Cerebellar cortex (tissue), 1 donor: ENCODE measurements at regions not wholly inside any gene's neighbourhood (a gene's known extent, or its start where the extent isn't known, plus 50 kb on each side); places are given as distances from the start of the nearest gene placed in this dataset.
"Not testable (repeated sequence)": the region's sequence is repeated elsewhere in the genome, so short reads cannot be mapped to it uniquely, and the experiment has no call there.

Experiments
- DNase-seq: peaks from one replicate; pipeline ENCODE4 v3.0.0-alpha.2; 2015; ENCODE audit warnings: low spot score

GRCh38 chr16:72729552-72729951 is 318.4 kb downstream of the ZFHX3 start:
- not testable (repeated sequence) for DNase-seq

DNA sequence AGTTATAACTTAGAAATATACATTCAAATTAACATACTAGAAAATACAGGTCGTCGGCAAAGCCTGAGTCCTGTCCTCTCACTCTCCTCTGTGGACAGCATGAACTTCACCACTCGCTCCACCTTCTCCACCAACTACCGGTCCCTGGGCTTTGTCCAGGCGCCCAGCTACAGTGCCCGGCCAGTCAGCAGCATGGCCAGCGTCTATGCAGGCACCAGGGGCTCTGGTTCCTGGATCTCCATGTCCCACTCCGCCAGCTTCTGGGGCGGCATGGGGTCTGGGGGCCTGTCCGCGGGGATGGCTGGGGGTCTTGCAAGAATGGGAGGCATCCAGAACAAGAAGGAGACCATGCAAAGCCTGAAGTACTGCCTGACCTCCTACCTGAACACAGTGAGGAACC is 319.4 kb downstream of the ZFHX3 start:
- no peak for DNase-seq

DNA sequence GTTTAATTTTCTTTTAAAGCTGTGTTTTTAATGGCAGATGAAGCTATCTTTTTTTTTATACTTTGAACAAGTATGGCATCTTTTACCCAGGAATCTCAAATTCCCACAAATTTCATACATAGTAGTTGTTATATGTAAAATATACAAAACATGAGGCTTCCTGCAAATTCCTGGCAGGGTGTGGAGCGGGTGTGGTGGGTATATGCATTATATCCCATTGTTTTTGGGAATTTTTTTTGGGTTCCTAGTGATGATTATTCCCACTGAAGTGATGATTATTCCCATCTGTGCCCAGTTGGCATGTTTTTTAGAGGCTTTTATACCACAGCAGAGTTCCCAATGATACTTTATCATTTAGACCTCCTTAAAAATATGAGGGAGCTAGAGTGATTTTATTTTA is 320.4 kb downstream of the ZFHX3 start:
- no peak for DNase-seq

DNA sequence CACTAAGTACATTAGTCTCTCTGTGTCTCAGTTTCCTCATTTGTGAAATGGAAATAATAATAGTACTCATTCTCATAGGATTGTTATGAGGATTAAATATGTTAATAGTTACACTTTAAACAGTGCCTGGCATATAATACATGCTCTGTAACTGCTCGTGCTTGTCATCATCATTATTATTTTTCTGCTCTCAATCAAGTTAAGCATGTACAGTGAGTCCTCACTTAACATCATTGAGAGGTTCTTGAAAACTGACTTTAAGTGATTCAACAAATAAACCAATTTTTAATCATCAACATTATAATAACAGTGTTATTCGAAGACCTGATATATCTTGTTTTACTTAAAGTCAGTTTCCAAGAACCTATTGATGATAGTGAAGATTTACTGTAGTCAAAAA is 322.3 kb downstream of the ZFHX3 start:
- DNase-seq, result no peak

DNA sequence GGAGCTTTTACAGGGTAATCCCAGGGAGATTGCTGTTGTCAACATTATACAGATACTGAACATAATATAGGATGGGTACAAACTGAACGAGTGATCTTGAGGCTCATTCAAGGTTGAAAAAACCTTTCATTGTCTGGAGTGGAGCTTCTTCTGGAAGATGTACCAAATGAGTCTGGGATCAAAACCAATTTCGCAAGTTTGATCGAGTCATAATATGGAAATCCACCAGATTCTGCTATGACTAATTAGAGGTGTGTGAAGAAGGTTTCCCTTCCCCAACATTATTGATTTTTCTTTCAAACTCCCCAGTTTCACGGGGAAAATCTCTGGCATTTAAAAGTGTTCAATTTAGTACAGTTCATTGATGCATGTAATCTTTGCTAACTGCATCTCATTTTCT is 324.1 kb downstream of the ZFHX3 start:
- DNase-seq, result no peak

- no peak for DNase-seq
Observed at GRCh38 chr16:72722552-72722951, 325.4 kb downstream of the ZFHX3 start.

- DNase-seq, result no peak
Observed at GRCh38 chr16:72721981-72722380, 325.9 kb downstream of the ZFHX3 start.

DNA sequence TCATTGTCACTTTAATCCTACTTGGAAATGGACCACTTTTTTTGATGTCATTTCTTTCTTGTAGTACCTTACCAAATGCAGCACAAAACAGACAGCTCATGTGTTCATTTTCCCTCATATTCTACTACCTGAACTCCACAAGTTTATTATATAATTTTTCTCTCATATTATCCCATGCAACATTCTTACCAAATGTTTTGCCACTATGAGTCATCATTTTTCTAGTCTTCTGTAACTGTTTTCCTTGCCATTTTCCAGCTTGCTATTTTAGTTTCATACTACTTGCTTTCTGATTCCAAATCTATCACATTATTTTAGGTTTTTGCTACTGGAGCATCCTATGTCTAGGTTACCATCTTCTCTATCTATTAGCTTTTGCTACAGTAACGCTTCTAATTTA is 332.7 kb downstream of the ZFHX3 start:
- no peak for DNase-seq

DNA sequence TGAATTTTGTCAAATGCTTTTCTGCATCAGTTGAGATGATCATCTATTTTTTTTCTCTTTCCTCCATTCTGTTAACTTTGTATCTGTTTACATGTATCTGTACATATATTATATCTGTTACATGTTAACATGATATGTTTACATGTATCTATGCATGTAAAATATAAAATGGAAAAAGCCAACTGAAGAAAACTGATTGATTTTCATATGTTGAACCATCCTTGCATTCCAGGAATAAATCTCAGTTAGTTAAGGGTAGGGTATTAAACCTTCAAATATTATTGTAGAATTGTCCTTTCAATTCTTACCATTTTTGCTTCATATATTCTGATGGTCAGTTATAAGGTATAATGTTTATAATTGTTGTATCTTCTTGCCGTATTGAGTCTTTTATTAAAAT is 336.1 kb downstream of the ZFHX3 start:
- DNase-seq, result no peak

DNA sequence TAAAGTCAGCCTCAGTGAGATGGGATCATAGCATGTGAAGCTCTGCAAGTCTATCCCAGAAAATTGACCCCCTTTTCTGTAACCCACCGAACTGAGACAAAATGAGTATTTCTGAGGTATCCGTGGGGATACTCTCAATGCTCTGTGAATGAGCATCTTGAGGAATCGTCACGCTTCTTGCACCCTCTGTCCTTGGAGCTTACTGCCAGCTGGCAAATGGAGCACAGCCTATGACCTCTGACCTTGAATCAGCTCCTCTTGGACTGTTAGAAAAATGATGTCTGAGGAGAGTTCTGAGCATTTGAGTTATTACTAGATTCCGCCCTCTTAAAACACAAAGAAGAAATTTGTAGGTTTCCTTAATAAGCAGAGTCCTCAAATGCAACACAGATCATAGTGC is 342.1 kb downstream of the ZFHX3 start:
- DNase-seq, result no peak

GRCh38 chr16:72704746-72705372 is 343.1 kb downstream of the ZFHX3 start:
- DNase-seq, result no peak

DNA sequence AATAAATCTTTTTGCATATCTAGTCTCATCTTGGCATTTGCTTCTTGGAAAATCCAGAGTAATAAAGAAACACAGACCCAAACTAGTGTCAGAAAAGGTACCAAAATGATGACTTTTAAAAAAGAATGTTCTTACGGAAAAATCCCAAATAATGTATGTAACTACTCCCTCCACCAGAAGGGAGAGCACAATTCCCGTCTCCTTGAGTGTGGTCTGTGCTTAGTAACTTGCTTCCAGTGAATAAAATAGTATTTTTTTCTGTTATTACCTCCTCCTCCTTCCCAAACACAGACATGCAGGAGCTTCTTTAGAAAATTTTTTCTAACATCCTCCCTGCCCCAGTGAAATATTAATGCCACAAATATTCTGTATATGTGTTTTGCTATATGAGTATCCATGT is 358.1 kb downstream of the ZFHX3 start:
- DNase-seq, result peak; percentile 2

DNA sequence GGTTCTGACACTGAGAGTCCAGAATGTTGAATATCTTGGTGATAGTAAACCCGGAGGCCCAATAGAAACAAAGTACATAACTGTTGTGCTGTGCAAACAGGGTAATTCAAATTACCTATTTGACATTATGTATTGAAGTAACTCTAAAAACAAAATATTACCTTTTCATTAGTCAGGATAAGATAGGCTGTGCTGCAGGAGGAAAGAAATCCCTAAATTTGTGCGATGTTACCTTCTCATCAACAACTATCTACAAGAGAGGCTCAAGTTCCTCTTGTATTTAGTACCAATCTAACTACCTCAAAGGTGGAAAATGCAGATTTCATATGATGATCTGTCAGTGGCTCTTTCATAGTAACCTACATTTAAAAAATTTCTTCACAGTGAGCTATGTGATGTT is 367.2 kb downstream of the ZFHX3 start:
- DNase-seq, result no peak

DNA sequence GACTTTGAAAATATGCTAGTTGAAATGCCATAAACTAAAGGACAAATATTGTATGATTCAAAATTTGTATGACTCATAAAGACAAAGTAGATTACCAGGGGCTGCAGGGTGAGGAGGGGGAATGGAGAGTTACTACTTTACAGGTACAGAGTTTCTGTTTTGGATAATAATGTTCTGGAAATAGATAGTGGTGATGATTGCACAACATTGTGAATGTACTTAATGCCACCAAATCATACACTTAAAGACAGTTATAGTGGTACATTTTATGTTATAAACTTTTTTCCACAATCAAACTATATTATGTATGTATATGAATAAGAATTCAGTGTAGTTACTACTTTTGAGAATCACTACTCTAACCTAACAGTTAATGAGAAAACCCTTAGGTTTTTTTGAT is 368.1 kb downstream of the ZFHX3 start:
- no peak for DNase-seq

- DNase-seq, result no peak
Observed at GRCh38 chr16:72677662-72678447, 370.1 kb downstream of the ZFHX3 start.

DNA sequence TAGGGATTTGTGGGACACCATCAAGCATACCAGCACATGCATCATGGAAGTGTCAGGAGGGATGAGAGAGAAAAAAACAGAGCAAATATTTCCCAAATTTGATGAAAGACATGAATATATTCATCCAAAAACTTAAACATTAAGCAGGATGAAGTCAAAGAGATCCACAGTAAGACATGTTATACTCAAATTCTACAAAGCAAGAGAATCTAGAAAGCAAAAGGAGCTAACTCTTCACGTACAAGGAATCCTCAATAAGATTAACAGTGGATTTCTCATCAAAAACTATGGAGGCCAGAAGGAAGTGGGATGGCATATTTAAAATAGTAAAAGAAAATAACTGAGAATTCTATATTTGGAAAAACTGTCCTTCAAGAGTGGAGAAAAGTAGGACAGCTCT is 374.8 kb downstream of the ZFHX3 start:
- no peak for DNase-seq

DNA sequence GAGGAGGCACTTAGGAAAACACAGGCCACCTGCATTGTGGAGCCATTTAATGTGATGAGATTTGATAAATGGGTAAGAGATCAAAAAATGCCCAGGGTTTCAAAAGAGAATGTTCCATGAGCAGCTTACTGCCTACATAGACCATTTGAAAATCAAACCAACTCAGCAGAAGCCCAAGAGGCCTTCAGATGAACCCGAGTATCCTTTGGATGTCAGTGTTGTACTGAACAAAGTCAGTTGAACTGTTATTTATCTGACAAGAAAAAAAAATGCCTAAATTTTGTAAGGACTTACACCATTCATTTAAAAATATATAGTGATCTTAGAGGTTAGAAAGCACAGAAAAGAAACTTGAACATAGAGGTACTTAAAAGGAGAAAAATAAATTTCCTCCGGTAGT is 381.7 kb downstream of the ZFHX3 start:
- DNase-seq, result peak; percentile 22

GRCh38 chr16:72665701-72666100 is 382.2 kb downstream of the ZFHX3 start:
- DNase-seq, result peak; percentile 7

DNA sequence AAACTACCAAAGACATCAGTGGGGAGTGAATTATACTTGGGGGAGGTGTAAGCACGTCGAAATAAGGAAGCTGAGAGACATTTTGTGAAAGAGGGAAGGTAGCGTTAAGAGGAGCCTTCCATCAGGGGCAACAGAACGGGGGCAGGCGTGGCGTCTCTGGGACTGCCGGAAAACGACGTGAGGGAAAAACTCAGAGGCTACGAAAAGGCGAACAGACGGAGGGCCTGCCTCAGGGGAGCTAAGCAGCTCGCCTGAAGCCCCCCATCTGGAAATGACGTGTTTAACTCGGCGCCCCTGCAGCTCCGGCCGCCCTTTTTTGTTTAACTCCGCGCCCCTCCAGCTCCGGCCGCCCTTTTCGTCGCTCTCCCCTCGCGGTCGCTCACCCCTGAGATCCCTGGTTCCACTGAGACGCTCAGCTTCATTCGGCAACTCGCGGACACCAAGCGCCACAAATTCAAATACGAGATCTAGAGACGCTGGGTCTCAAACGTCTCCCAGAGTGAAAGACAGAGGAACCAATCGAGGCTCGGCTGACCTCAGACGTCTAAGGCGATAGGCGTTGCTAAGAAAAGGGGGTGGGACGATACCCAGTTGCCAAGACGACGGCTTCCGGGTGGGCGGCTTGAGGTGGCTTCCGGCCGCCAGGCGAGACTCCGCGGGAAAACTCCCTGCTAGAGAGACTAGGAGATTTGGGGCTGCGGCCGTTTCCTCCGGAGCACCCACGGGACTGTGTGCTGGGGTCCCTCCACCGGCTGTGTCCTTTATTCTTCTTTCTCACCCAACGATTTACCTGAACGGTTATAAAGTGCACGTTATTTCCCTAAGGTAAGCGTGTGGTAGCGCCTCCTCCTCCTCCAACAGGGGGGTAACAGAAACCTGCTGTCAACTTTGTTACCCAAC is 383.2 kb downstream of the ZFHX3 start:
- peak; percentile 99 for DNase-seq

DNA sequence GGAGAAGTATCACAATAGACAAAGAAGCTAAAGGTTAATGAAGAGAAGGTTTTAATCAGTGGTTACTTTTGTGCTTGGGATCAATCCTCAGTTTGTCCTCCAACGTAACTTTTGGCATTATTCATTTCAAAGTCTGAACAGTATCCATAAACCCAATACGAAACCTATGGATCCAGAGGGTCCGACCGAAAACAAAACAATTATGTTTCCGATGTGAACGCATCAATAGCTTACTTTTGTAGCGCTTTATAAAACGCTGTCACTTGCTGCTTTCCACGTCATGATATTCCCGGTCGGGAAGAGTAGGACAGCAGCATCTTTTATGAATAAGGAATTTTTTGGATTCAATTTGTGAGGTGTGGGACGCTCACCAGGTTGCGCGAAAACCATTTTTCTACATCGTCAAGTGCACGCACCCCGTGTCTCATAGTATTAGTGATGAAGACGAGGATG is 383.8 kb downstream of the ZFHX3 start:
- DNase-seq, result peak; percentile 4

- DNase-seq, result no peak
Observed at GRCh38 chr16:72658888-72659717, 388.8 kb downstream of the ZFHX3 start.

- DNase-seq, result no peak
Observed at GRCh38 chr16:72657791-72658190, 390.1 kb downstream of the ZFHX3 start.
